ENCODE measurements at regions not wholly inside any gene's neighbourhood (a gene's known extent, or its start where the extent isn't known, plus 50 kb on each side); places are given as distances from the start of the nearest gene placed in this dataset.

DNA sequence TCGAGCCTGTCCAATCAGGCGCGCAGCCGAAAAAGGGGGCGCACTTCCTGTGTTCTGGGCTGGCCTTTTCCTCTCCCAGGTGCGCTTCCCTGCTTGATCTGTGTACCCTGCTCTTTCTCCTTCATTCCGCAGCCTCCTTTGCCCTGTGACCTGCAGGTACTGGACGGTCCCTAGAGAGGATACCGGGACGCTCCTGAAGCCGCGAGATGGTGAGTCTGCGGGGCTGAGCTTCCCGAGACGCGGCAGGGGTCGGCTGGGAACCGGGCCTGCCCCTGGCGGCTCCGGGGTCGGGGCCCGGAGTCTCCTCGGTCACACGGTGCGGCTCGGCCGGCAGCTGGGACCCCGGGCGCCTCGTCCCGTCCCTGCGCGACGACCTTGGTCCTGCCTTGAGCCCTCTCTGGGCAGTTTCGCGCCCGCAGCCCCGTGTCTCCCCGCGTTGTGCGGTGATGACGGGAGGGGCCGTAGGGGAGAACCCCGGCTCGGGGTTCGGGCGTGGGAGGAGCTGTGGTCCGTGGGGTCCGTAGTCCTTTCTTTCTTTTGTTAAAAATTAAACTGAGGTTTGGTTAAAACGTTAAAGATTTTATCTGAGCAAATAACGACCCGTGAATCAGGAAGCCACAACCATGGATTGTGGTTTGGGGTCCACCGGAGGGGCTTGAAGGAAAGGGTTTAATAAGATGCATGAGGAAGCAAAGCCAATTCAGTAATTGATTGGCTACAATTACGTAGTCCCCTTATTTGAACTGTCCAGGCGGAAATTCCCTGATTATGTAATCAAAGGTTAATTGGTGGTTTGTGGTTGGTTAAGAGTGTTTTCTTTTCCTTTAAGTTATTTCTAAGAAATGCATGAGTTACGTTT lies 172.8 kb upstream of the ZNF267 start:
- FAIRE-seq (no peak), DNase-seq (ENCODE audit: low read depth) (peak; percentile 75)
- H3K4me3 ChIP-seq (ENCODE audit: low read depth, low read length), result peak overlapping the region; percentile 93
- no peaks in the 10 kb centered on the region for H3K27me3 ChIP-seq (ENCODE audit: control insufficient read depth, insufficient read depth, low read length)
- H3K36me3 ChIP-seq (ENCODE audit: control insufficient read depth, insufficient read depth, low read length), result peaks cover 12% of the 10 kb centered on the region
- TF ChIP-seq, protein P1, sequence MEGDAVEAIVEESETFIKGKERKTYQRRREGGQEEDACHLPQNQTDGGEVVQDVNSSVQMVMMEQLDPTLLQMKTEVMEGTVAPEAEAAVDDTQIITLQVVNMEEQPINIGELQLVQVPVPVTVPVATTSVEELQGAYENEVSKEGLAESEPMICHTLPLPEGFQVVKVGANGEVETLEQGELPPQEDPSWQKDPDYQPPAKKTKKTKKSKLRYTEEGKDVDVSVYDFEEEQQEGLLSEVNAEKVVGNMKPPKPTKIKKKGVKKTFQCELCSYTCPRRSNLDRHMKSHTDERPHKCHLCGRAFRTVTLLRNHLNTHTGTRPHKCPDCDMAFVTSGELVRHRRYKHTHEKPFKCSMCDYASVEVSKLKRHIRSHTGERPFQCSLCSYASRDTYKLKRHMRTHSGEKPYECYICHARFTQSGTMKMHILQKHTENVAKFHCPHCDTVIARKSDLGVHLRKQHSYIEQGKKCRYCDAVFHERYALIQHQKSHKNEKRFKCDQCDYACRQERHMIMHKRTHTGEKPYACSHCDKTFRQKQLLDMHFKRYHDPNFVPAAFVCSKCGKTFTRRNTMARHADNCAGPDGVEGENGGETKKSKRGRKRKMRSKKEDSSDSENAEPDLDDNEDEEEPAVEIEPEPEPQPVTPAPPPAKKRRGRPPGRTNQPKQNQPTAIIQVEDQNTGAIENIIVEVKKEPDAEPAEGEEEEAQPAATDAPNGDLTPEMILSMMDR (IDR thresholded peaks at IDR 0.05; ENCODE audit: insufficient read depth, low read length, severe bottlenecking), result peak; percentile 29

DNA sequence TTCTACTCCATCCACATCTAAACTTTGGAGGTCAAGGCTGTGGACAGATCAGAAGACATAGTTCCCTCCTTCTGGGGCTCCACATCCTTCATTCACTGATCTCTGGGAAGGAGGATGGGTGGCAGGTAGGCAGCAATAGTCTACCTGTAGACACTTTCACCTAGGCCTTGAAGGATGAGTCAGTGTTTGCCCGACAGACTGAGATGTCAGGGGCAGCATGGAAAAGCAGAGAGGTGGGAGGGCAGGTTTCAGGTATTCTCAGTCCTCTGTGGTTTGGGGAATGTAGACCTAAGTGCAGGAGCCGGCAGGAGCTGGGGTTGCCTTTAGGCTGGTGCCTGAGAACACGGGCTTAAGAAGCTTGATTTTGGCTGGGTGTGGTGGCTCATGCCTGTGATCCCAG lies 171.9 kb upstream of the ZNF267 start:
- Histone ChIP-seq H3K27me3 (ENCODE audit: control insufficient read depth, insufficient read depth, low read length) (no peaks in the 10 kb centered on the region), H3K36me3 (ENCODE audit: control insufficient read depth, insufficient read depth, low read length) (peaks cover 15% of the 10 kb centered on the region), H3K4me3 (ENCODE audit: low read depth, low read length) (no peak overlapping the region)
- DNase-seq (ENCODE audit: low read depth), result no peak
- no peak for FAIRE-seq
- TF ChIP-seq, protein P1 (IDR thresholded peaks at IDR 0.05; ENCODE audit: insufficient read depth, low read length, severe bottlenecking), result no peak

DNA sequence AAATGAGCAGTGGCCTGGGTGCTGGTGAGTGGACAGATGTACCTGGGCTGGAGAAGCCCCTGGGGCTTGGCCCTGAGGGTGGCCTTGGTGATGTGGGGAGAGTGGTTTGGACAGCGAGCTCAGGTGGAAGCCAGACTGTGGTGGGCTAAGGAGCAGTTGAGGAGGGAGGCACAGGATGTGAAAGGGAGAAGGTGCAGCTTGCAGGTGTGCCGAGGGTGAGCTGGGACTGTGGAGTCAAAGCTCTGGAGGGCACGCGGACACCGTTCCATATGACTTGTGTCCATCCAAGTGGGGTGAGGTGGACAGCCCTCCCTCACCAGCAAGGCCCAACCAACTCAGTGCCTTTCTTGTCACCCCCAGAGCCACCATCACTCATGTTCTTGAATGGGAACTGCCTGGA lies 170.8 kb upstream of the ZNF267 start:
- peaks cover 19% of the 10 kb centered on the region for H3K36me3 ChIP-seq (ENCODE audit: control insufficient read depth, insufficient read depth, low read length)
- TF ChIP-seq, protein P1 (IDR thresholded peaks at IDR 0.05; ENCODE audit: insufficient read depth, low read length, severe bottlenecking), result no peak

DNA sequence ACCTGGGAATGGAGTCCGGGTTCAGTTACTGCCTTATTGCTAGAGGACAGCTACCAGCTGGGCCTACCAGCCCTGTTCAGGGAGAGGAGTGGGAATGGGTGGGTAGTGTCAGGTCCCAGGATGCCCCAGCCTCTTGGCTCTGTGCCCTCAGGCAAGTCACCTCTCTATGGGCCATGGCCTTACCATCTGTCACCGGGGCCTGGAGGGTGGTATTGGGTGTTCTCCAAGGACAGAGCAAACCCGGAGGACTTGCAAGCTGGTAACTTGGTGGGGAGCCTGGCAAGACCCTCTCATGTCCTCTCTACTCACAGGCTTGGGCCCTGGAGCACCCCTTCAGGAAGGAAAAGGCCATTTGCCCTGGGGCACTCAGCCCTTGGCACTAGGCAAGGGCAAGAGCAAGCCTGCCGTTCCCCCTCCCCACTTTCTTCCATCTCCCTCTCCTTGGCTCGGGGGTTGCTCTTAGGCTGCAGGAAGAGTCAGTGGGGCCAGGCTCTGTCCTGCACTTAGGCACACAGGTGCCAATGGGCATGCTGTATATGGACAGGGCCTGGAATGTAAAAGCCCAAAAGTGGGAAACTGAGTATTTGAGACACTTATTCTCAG lies 170.0 kb upstream of the ZNF267 start:
- H3K36me3 ChIP-seq (ENCODE audit: control insufficient read depth, insufficient read depth, low read length), result peaks cover 26% of the 10 kb centered on the region
- H3K4me3 ChIP-seq (ENCODE audit: low read depth, low read length), result no peak overlapping the region

More for the DNA sequence above, 170.8 kb upstream of the ZNF267 start:
- Histone ChIP-seq H3K4me3 (ENCODE audit: low read depth, low read length) (no peak overlapping the region), H3K27me3 (ENCODE audit: control insufficient read depth, insufficient read depth, low read length) (no peaks in the 10 kb centered on the region)
- no peak for DNase-seq (ENCODE audit: low read depth)
- no peak for FAIRE-seq

DNA sequence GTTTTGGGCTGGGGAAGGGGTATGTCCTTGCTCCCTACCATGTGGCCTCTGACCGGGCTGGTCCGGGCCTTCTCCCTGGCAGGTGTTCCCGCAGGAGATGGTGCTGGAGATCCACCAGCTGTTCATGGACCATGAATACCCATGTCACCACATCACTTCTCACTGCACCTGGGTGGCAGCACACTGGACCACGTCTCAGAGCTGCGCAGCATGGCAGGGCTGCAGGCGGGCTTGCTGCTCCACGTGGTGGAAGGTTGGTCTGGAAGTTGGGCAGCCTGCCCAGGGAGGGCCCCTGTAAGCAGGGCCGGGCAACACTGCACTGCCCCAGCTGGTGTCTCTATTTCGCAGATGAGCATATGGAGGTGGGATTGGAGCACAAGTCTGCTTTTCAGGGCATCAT lies 169.5 kb upstream of the ZNF267 start:
- DNase-seq (ENCODE audit: low read depth) (no peak), FAIRE-seq (no peak)
- Histone ChIP-seq H3K27me3 (ENCODE audit: control insufficient read depth, insufficient read depth, low read length) (no peaks in the 10 kb centered on the region), H3K36me3 (ENCODE audit: control insufficient read depth, insufficient read depth, low read length) (peaks cover 26% of the 10 kb centered on the region), H3K4me3 (ENCODE audit: low read depth, low read length) (no peak overlapping the region)
- TF ChIP-seq, protein P1 (IDR thresholded peaks at IDR 0.05; ENCODE audit: insufficient read depth, low read length, severe bottlenecking), result no peak

More for the DNA sequence above, 170.0 kb upstream of the ZNF267 start:
- DNase-seq (ENCODE audit: low read depth) (no peak), FAIRE-seq (no peak)
- H3K27me3 ChIP-seq (ENCODE audit: control insufficient read depth, insufficient read depth, low read length), result no peaks in the 10 kb centered on the region
- TF ChIP-seq, protein P1 (IDR thresholded peaks at IDR 0.05; ENCODE audit: insufficient read depth, low read length, severe bottlenecking), result no peak
